ENCODE measurements at regions not wholly inside any gene's neighbourhood (a gene's known extent, or its start where the extent isn't known, plus 50 kb on each side); places are given as distances from the start of the nearest gene placed in this dataset.

GRCh38 chr17:62913991-62914570 is 52.0 kb upstream of the TANC2 start:
- WGBS, result 83% methylated on average over 3 of the region's 3 CpGs
- intact Hi-C loops (cut with DNase I), result no loop called here

GRCh38 chr17:62912363-62912762 is 53.7 kb upstream of the TANC2 start:
- intact Hi-C loops (cut with DNase I), result no loop called here

More at GRCh38 chr17:62913991-62914570, 52.0 kb upstream of the TANC2 start:
- Histone ChIP-seq H3K27ac (replicated peaks in 1 of 4) (no peak overlapping the region), H3K27me3 (no peaks in the 10 kb centered on the region), H3K4me3 (no peak overlapping the region), H3K4me1 (no peaks in the 10 kb centered on the region), H3K36me3 (no peaks in the 10 kb centered on the region), H3K9me3 (no peaks in the 10 kb centered on the region)
- TF ChIP-seq EP300 (IDR thresholded peaks at IDR 0.05) (no peak), POLR2AphosphoS5 (IDR thresholded peaks at IDR 0.05) (no peak), POLR2A (IDR thresholded peaks at IDR 0.05; ENCODE audit: low read depth) (no peak), CTCF (IDR thresholded peaks at IDR 0.05) (no peak)
- no peak for DNase-seq (ENCODE audit: extremely low spot score)

GRCh38 chr17:62911114-62911513 is 54.9 kb upstream of the TANC2 start:
- H3K9me3 ChIP-seq, result no peaks in the 10 kb centered on the region
- no peaks in the 10 kb centered on the region for H3K4me1 ChIP-seq
- intact Hi-C loops (cut with DNase I), result no loop called here
- 67% methylated on average over 3 of the region's 3 CpGs for WGBS
- DNase-seq (ENCODE audit: extremely low spot score), result no peak
- no peaks in the 10 kb centered on the region for H3K27me3 ChIP-seq
- H3K4me3 ChIP-seq, result no peak overlapping the region
- TF ChIP-seq POLR2A (IDR thresholded peaks at IDR 0.05; ENCODE audit: low read depth), result no peak
- TF ChIP-seq CTCF (IDR thresholded peaks at IDR 0.05), result no peak
- no peak for TF ChIP-seq POLR2AphosphoS5 (IDR thresholded peaks at IDR 0.05)
- no peak for TF ChIP-seq EP300 (IDR thresholded peaks at IDR 0.05)
- no peak overlapping the region for H3K27ac ChIP-seq (replicated peaks in 1 of 4)
- H3K36me3 ChIP-seq, result no peaks in the 10 kb centered on the region

More at GRCh38 chr17:62912363-62912762, 53.7 kb upstream of the TANC2 start:
- Histone ChIP-seq H3K36me3 (no peaks in the 10 kb centered on the region), H3K27me3 (no peaks in the 10 kb centered on the region), H3K4me3 (no peak overlapping the region), H3K4me1 (no peaks in the 10 kb centered on the region), H3K9me3 (no peaks in the 10 kb centered on the region), H3K27ac (replicated peaks in 1 of 4) (no peak overlapping the region)
- TF ChIP-seq EP300 (IDR thresholded peaks at IDR 0.05) (no peak), POLR2AphosphoS5 (IDR thresholded peaks at IDR 0.05) (no peak), POLR2A (IDR thresholded peaks at IDR 0.05; ENCODE audit: low read depth) (no peak), CTCF (IDR thresholded peaks at IDR 0.05) (no peak)
- no peak for DNase-seq (ENCODE audit: extremely low spot score)
- 87% methylated on average over 4 of the region's 4 CpGs for WGBS

- Histone ChIP-seq H3K9me3 (no peaks in the 10 kb centered on the region), H3K27me3 (no peaks in the 10 kb centered on the region), H3K4me1 (no peaks in the 10 kb centered on the region), H3K27ac (replicated peaks in 1 of 4) (no peak overlapping the region), H3K36me3 (no peaks in the 10 kb centered on the region), H3K4me3 (no peak overlapping the region)
- TF ChIP-seq POLR2A (IDR thresholded peaks at IDR 0.05; ENCODE audit: low read depth) (no peak), POLR2AphosphoS5 (IDR thresholded peaks at IDR 0.05) (no peak), EP300 (IDR thresholded peaks at IDR 0.05) (no peak), CTCF (IDR thresholded peaks at IDR 0.05) (no peak)
- WGBS, result 72% methylated on average over 4 of the region's 4 CpGs
- no peak for DNase-seq (ENCODE audit: extremely low spot score)
- intact Hi-C loops (cut with DNase I), result no loop called here
Observed at GRCh38 chr17:62910277-62910676, 55.8 kb upstream of the TANC2 start.

- Histone ChIP-seq H3K4me1 (no peaks in the 10 kb centered on the region), H3K9me3 (no peaks in the 10 kb centered on the region), H3K36me3 (no peaks in the 10 kb centered on the region), H3K27ac (replicated peaks in 1 of 4) (no peak overlapping the region), H3K4me3 (no peak overlapping the region), H3K27me3 (no peaks in the 10 kb centered on the region)
- TF ChIP-seq CTCF (IDR thresholded peaks at IDR 0.05) (no peak), POLR2AphosphoS5 (IDR thresholded peaks at IDR 0.05) (no peak), POLR2A (IDR thresholded peaks at IDR 0.05; ENCODE audit: low read depth) (no peak), EP300 (IDR thresholded peaks at IDR 0.05) (no peak)
- 83% methylated on average over 4 of the region's 4 CpGs for WGBS
- intact Hi-C loops (cut with DNase I), result no loop called here
- no peak for DNase-seq (ENCODE audit: extremely low spot score)
Observed at GRCh38 chr17:62907961-62908360, 58.1 kb upstream of the TANC2 start.

Data from esophagus muscularis mucosa (tissue), 4 donors.